ENCODE measurements at regions not wholly inside any gene's neighbourhood (a gene's known extent, or its start where the extent isn't known, plus 50 kb on each side); places are given as distances from the start of the nearest gene placed in this dataset.
"Not testable (repeated sequence)": the region's sequence is repeated elsewhere in the genome, so short reads cannot be mapped to it uniquely, and the experiment has no call there.

DNA sequence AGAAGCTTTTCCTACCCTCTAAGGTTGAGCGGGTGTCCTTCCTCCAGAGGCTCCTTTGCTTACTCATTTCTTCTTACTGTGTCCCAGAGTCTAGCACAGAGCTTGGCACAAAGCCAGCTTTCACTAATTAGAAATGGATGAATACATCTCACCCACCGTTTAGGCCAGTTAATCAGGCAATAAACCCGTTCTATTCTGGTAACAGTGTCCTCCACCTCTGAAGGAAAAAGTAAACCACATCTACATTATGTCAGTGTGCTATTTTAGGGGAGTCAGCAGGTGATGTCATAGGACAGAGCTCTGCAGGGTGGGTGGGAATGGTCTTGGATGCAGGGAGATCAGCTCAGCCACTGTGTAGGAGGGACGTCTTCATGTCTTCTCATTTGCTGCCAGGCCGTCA is 109.2 kb downstream of the OSTF1 start:
- no peak overlapping the region for H3K4me3 ChIP-seq (ENCODE audit: low read depth in 1 of 2, low read length in 2 of 2)
- H3K4me1 ChIP-seq (ENCODE audit: control insufficient read depth in 1 of 2, insufficient read depth in 2 of 2, low read length in 2 of 2): peaks cover 0 to 7% of the 10 kb centered on the region in 2 donors
- no peaks in the 10 kb centered on the region for H3K36me3 ChIP-seq (ENCODE audit: control insufficient read depth in 1 of 2, insufficient read depth in 2 of 2, low read length in 2 of 2)
- H3K27ac ChIP-seq (ENCODE audit: low read length): no peak overlapping the region
- H3K27me3 ChIP-seq (ENCODE audit: low read depth, low read length): no peaks in the 10 kb centered on the region
- H3K9me3 ChIP-seq (ENCODE audit: control insufficient read depth in 1 of 2, low read length in 2 of 2): no peaks in the 10 kb centered on the region

DNA sequence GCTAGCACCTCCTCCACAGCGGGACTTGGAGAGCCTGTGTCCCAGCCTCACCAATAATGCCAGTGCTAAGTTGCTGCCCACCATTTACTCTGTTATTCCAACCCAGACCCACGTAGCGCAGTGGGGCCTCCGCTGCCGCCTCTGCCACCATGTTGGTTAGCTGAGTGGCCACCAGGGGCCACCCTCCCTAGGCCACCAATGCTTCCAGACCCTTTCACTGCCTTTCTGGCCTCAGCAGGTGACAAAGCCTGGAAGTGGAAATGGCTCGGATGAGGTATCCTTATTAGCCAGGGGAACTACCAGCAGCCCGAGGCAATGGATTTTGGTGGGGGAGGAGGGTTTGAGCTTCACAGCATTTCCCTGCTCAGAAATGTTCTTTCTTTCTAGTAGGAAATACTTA is 110.1 kb downstream of the OSTF1 start:
- Histone ChIP-seq H3K9me3 (ENCODE audit: control insufficient read depth in 1 of 2, low read length in 2 of 2) (no peaks in the 10 kb centered on the region), H3K27me3 (ENCODE audit: low read depth, low read length) (no peaks in the 10 kb centered on the region), H3K27ac (ENCODE audit: low read length) (no peak overlapping the region), H3K4me3 (ENCODE audit: low read depth in 1 of 2, low read length in 2 of 2) (no peak overlapping the region), H3K4me1 (ENCODE audit: control insufficient read depth in 1 of 2, insufficient read depth in 2 of 2, low read length in 2 of 2) (peaks cover 0 to 7% of the 10 kb centered on the region in 2 donors), H3K36me3 (ENCODE audit: control insufficient read depth in 1 of 2, insufficient read depth in 2 of 2, low read length in 2 of 2) (no peaks in the 10 kb centered on the region)

- Histone ChIP-seq H3K4me1 (ENCODE audit: control insufficient read depth in 1 of 2, insufficient read depth in 2 of 2, low read length in 2 of 2) (peaks cover 0 to 7% of the 10 kb centered on the region in 2 donors), H3K9me3 (ENCODE audit: control insufficient read depth in 1 of 2, low read length in 2 of 2) (no peaks in the 10 kb centered on the region), H3K27ac (ENCODE audit: low read length) (no peak overlapping the region), H3K36me3 (ENCODE audit: control insufficient read depth in 1 of 2, insufficient read depth in 2 of 2, low read length in 2 of 2) (no peaks in the 10 kb centered on the region), H3K4me3 (ENCODE audit: low read depth in 1 of 2, low read length in 2 of 2) (no peak overlapping the region), H3K27me3 (ENCODE audit: low read depth, low read length) (no peaks in the 10 kb centered on the region)
Measured at GRCh38 chr9:75200892-75201470, 112.7 kb downstream of the OSTF1 start.

GRCh38 chr9:75201480-75202209 is 113.3 kb downstream of the OSTF1 start:
- H3K4me1 ChIP-seq (ENCODE audit: control insufficient read depth in 1 of 2, insufficient read depth in 2 of 2, low read length in 2 of 2): peaks cover 0 to 7% of the 10 kb centered on the region in 2 donors
- no peaks in the 10 kb centered on the region for H3K9me3 ChIP-seq (ENCODE audit: control insufficient read depth in 1 of 2, low read length in 2 of 2)
- no peak overlapping the region for H3K27ac ChIP-seq (ENCODE audit: low read length)
- H3K36me3 ChIP-seq (ENCODE audit: control insufficient read depth in 1 of 2, insufficient read depth in 2 of 2, low read length in 2 of 2): no peaks in the 10 kb centered on the region
- H3K4me3 ChIP-seq (ENCODE audit: low read depth in 1 of 2, low read length in 2 of 2): no peak overlapping the region
- H3K27me3 ChIP-seq (ENCODE audit: low read depth, low read length): no peaks in the 10 kb centered on the region

GRCh38 chr9:75207997-75208396 is 119.7 kb downstream of the OSTF1 start:
- not testable (repeated sequence) for H3K27me3 ChIP-seq (ENCODE audit: low read depth, low read length); H3K27ac ChIP-seq (ENCODE audit: low read length); H3K4me3 ChIP-seq (ENCODE audit: low read depth in 1 of 2, low read length in 2 of 2); H3K4me1 ChIP-seq (ENCODE audit: control insufficient read depth in 1 of 2, insufficient read depth in 2 of 2, low read length in 2 of 2); H3K36me3 ChIP-seq (ENCODE audit: control insufficient read depth in 1 of 2, insufficient read depth in 2 of 2, low read length in 2 of 2); H3K9me3 ChIP-seq (ENCODE audit: control insufficient read depth in 1 of 2, low read length in 2 of 2)

- Histone ChIP-seq H3K4me1 (ENCODE audit: control insufficient read depth in 1 of 2, insufficient read depth in 2 of 2, low read length in 2 of 2) (no peaks in the 10 kb centered on the region), H3K4me3 (ENCODE audit: low read depth in 1 of 2, low read length in 2 of 2) (no peak overlapping the region), H3K36me3 (ENCODE audit: control insufficient read depth in 1 of 2, insufficient read depth in 2 of 2, low read length in 2 of 2) (no peaks in the 10 kb centered on the region), H3K27me3 (ENCODE audit: low read depth, low read length) (no peaks in the 10 kb centered on the region), H3K9me3 (ENCODE audit: control insufficient read depth in 1 of 2, low read length in 2 of 2) (no peaks in the 10 kb centered on the region), H3K27ac (ENCODE audit: low read length) (no peak overlapping the region)
Measured at GRCh38 chr9:75210215-75210614, 121.9 kb downstream of the OSTF1 start.

GRCh38 chr9:75213765-75214164 is 125.5 kb downstream of the OSTF1 start:
- H3K27me3 ChIP-seq (ENCODE audit: low read depth, low read length): no peaks in the 10 kb centered on the region
- no peak overlapping the region for H3K4me3 ChIP-seq (ENCODE audit: low read depth in 1 of 2, low read length in 2 of 2)
- no peak overlapping the region for H3K27ac ChIP-seq (ENCODE audit: low read length)
- no peaks in the 10 kb centered on the region for H3K36me3 ChIP-seq (ENCODE audit: control insufficient read depth in 1 of 2, insufficient read depth in 2 of 2, low read length in 2 of 2)
- H3K9me3 ChIP-seq (ENCODE audit: control insufficient read depth in 1 of 2, low read length in 2 of 2): no peaks in the 10 kb centered on the region
- H3K4me1 ChIP-seq (ENCODE audit: control insufficient read depth in 1 of 2, insufficient read depth in 2 of 2, low read length in 2 of 2): no peaks in the 10 kb centered on the region

DNA sequence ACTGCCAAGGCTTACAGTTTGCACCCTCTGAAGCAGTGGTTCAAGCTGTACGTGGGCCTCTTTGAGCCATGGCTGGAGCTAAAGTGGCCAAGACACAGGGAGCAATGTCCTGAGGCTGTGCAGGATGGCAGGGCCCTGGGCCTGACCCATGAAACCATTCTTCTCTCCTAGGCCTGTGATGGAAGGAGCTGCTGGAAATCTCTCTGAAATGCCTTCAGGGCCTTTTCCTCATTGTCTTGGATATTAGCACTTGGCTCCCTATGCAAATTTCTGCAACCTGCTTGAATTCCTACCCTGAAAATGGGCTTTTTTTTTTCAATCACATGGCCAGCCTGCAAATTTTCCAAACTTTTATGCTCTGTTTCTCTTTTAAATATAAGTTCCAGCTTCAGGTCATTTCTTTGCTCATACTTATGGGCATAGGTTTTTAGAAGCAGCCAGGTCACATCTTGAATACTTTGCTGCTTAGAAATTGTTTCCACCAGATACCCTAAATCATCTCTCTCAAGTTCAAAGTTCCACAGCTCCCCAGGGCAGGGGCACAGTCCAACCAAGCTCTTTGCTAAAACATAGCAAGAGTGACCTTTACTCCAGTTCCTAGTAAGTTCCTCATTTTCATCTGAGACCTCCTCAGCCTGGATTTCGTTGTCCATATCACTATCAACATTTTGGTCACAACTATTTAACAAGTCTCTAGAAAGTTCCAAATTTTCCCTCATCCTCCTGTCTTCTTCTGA is 138.3 kb downstream of the OSTF1 start:
- Histone ChIP-seq H3K27me3 (ENCODE audit: low read depth, low read length) (no peaks in the 10 kb centered on the region), H3K4me1 (ENCODE audit: control insufficient read depth in 1 of 2, insufficient read depth in 2 of 2, low read length in 2 of 2) (peaks cover 0 to 14% of the 10 kb centered on the region in 2 donors), H3K27ac (ENCODE audit: low read length) (no peak overlapping the region), H3K9me3 (ENCODE audit: control insufficient read depth in 1 of 2, low read length in 2 of 2) (peaks cover 0 to 17% of the 10 kb centered on the region in 2 donors), H3K4me3 (ENCODE audit: low read depth in 1 of 2, low read length in 2 of 2) (no peak overlapping the region), H3K36me3 (ENCODE audit: control insufficient read depth in 1 of 2, insufficient read depth in 2 of 2, low read length in 2 of 2) (no peaks in the 10 kb centered on the region)

- Histone ChIP-seq H3K9me3 (ENCODE audit: control insufficient read depth in 1 of 2, low read length in 2 of 2) (peaks cover 0 to 11% of the 10 kb centered on the region in 2 donors), H3K4me3 (ENCODE audit: low read depth in 1 of 2, low read length in 2 of 2) (no peak overlapping the region), H3K36me3 (ENCODE audit: control insufficient read depth in 1 of 2, insufficient read depth in 2 of 2, low read length in 2 of 2) (no peaks in the 10 kb centered on the region), H3K27ac (ENCODE audit: low read length) (no peak overlapping the region), H3K27me3 (ENCODE audit: low read depth, low read length) (no peaks in the 10 kb centered on the region), H3K4me1 (ENCODE audit: control insufficient read depth in 1 of 2, insufficient read depth in 2 of 2, low read length in 2 of 2) (peaks cover 0 to 14% of the 10 kb centered on the region in 2 donors)
Measured at GRCh38 chr9:75228893-75229292, 140.6 kb downstream of the OSTF1 start.

GRCh38 chr9:75229605-75230332 is 141.5 kb downstream of the OSTF1 start:
- Histone ChIP-seq H3K9me3 (ENCODE audit: control insufficient read depth in 1 of 2, low read length in 2 of 2) (peaks cover 0 to 7% of the 10 kb centered on the region in 2 donors), H3K4me1 (ENCODE audit: control insufficient read depth in 1 of 2, insufficient read depth in 2 of 2, low read length in 2 of 2) (peaks cover 0 to 14% of the 10 kb centered on the region in 2 donors), H3K4me3 (ENCODE audit: low read depth in 1 of 2, low read length in 2 of 2) (no peak overlapping the region), H3K27ac (ENCODE audit: low read length) (no peak overlapping the region), H3K36me3 (ENCODE audit: control insufficient read depth in 1 of 2, insufficient read depth in 2 of 2, low read length in 2 of 2) (no peaks in the 10 kb centered on the region), H3K27me3 (ENCODE audit: low read depth, low read length) (no peaks in the 10 kb centered on the region)

GRCh38 chr9:75230469-75230868 is 142.2 kb downstream of the OSTF1 start:
- H3K27ac ChIP-seq (ENCODE audit: low read length): no peak overlapping the region
- H3K4me3 ChIP-seq (ENCODE audit: low read depth in 1 of 2, low read length in 2 of 2): no peak overlapping the region

More at GRCh38 chr9:75230469-75230868, 142.2 kb downstream of the OSTF1 start:
- Histone ChIP-seq H3K27me3 (ENCODE audit: low read depth, low read length) (no peaks in the 10 kb centered on the region), H3K4me1 (ENCODE audit: control insufficient read depth in 1 of 2, insufficient read depth in 2 of 2, low read length in 2 of 2) (peaks cover 0 to 14% of the 10 kb centered on the region in 2 donors), H3K36me3 (ENCODE audit: control insufficient read depth in 1 of 2, insufficient read depth in 2 of 2, low read length in 2 of 2) (no peaks in the 10 kb centered on the region), H3K9me3 (ENCODE audit: control insufficient read depth in 1 of 2, low read length in 2 of 2) (peaks cover 0 to 7% of the 10 kb centered on the region in 2 donors)
